Osteoblast (primary cell): ENCODE measurements at regions not wholly inside any gene's neighbourhood (a gene's known extent, or its start where the extent isn't known, plus 50 kb on each side); places are given as distances from the start of the nearest gene placed in this dataset.
"Not testable (repeated sequence)": the region's sequence is repeated elsewhere in the genome, so short reads cannot be mapped to it uniquely, and the experiment has no call there.

ENCODE experiments used
- DNase-seq: peaks from one replicate; pipeline ENCODE4 v3.0.0; 2011; ENCODE audit warnings: low spot score, mixed read lengths; ENCODE audit not compliant: insufficient read length; ENCODE audit errors: missing footprints
- H2AFZ ChIP-seq: 2 replicates; pipeline ENCODE4 v1.6.0; 2011; ENCODE audit warnings: mild to moderate bottlenecking, low read length
- H3K27ac ChIP-seq: 2 replicates; pipeline ENCODE4 v1.5.1; 2011; ENCODE audit warnings: mild to moderate bottlenecking, low read depth, low read length, moderate library complexity
- H3K27me3 ChIP-seq: 2 replicates; pipeline ENCODE4 v1.6.0; 2012; ENCODE audit warnings: mild to moderate bottlenecking, control low read depth, inconsistent platforms, low read length, moderate library complexity; ENCODE audit not compliant: insufficient read depth
- H3K36me3 ChIP-seq: 2 replicates; pipeline ENCODE4 v1.5.1; 2011; ENCODE audit warnings: mild to moderate bottlenecking, low read length, control low read depth, moderate library complexity; ENCODE audit not compliant: insufficient read depth
- H3K4me1 ChIP-seq: 2 replicates; pipeline ENCODE4 v1.5.1; 2011; ENCODE audit warnings: mild to moderate bottlenecking, low read length, control low read depth, moderate library complexity; ENCODE audit not compliant: insufficient read depth
- H3K4me2 ChIP-seq: 2 replicates; pipeline ENCODE4 v1.6.0; 2011; ENCODE audit warnings: mild to moderate bottlenecking, low read length; ENCODE audit not compliant: insufficient read depth
- H3K4me3 ChIP-seq: fragments of 200-600 bp; sonication (generic); 3 replicates; pipeline ENCODE4 v1.5.1; 2012; ENCODE audit warnings: mild to moderate bottlenecking, low read length, inconsistent platforms; ENCODE audit not compliant: insufficient read depth
- H3K79me2 ChIP-seq: 2 replicates; pipeline ENCODE4 v1.6.0; 2012; ENCODE audit warnings: mild to moderate bottlenecking, low read length, control low read depth, inconsistent platforms; ENCODE audit not compliant: insufficient read depth
- H3K9me3 ChIP-seq: 2 replicates; pipeline ENCODE4 v1.5.1; 2011; ENCODE audit warnings: low read depth, low read length, control low read depth
- H4K20me1 ChIP-seq: 2 replicates; pipeline ENCODE4 v1.6.0; 2012; ENCODE audit warnings: mild to moderate bottlenecking, low read length, control low read depth; ENCODE audit not compliant: insufficient read depth
- TF ChIP-seq, protein P1 (sequence below): IDR thresholded peaks from 2 replicates; pipeline ENCODE4 v1.5.1; 2011; ENCODE audit warnings: mild to moderate bottlenecking, low read depth, low read length, moderate library complexity; ENCODE audit errors: extremely low read depth

DNA sequence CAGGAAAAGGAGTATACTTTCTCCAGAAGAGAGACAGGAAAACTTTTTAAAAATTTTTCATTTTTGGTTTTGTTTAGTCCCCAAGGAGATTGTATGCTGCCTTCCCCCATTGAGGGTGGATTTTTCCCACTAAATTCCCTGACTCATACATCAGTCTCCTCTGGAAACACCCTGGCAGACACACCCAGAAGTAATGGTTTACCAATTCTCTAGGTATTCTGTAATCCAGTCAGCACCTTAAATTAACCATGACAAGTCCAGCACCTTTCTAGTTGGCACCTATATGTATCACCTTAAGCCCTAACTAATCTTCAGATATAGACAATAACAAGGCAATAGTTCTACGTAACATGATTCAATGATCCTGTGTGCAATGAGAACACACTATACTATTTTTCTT lies 165.9 kb upstream of the NPAP1 start:
- H3K4me2 ChIP-seq, H3K4me1 ChIP-seq, H3K36me3 ChIP-seq, DNase-seq, H4K20me1 ChIP-seq, H3K4me3 ChIP-seq, H3K9me3 ChIP-seq, H2AFZ ChIP-seq, H3K79me2 ChIP-seq, H3K27me3 ChIP-seq, H3K27ac ChIP-seq: not testable (repeated sequence)

DNA sequence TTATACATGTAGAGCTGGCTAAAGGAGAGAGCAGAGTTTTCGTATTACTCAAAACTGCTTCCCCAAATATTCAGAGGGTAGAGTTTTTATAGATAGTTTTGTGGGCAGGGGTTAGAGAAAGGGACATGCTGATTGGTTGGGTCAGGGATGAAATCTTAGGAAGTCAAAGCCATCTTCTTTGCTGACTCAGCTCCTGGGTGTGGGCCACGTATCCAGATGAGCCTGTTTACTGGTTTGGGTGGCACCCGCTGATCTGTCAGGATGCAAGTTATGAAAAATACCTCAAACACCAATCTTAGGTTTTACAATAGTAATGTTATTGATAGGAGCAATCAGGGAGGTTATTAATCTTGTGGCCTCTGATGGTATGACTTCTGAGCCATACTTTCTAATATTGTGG lies 164.0 kb upstream of the NPAP1 start:
- not testable (repeated sequence) for H3K4me1 ChIP-seq, H4K20me1 ChIP-seq, H3K4me2 ChIP-seq, H3K27ac ChIP-seq, H2AFZ ChIP-seq, DNase-seq, H3K4me3 ChIP-seq, H3K79me2 ChIP-seq, H3K27me3 ChIP-seq, H3K36me3 ChIP-seq, H3K9me3 ChIP-seq

DNA sequence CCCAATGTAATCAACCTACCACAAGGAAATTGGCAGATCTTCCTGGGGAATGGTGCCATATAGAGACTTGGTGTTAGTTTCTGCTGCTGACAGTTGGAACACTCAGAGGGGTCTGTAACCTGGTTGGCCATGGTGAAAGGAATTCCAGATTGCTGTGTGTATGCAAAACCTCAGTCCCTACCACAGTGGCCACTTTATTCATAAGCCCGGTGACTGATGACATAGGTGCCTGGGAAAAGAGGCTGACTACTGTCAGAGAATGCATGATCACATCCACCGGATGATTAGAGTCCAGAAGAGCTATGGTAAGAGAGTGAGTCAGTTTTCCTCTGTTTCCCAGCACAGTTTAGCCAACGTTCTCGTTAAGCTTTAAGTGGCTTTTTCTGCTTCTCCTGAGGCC lies 156.8 kb upstream of the NPAP1 start:
- H3K9me3 ChIP-seq, H3K36me3 ChIP-seq, H3K4me1 ChIP-seq, H3K27ac ChIP-seq, H3K79me2 ChIP-seq, H2AFZ ChIP-seq, H3K27me3 ChIP-seq, DNase-seq, H3K4me2 ChIP-seq, H4K20me1 ChIP-seq, H3K4me3 ChIP-seq: not testable (repeated sequence)

DNA sequence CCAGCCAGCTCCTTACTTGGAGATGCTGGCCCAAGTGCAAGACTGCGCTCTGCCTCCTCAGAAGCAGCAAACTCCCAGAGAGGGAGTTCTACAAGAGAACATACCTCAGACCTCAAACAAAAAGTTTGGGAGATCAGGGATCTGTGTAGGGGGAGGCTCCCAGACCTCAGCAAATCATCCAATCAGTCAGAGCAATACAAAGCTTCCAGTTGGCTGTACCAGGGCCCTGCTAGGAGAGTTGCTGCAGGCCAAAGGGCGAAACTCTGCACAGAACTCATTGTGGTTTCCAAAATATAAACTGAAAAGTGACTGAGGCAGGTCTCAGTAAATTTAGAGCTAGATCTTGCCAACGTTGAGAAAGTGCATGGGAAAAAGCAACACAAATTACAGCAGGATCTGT lies 144.3 kb upstream of the NPAP1 start:
- not testable (repeated sequence) for H3K9me3 ChIP-seq, H3K27ac ChIP-seq, DNase-seq, H4K20me1 ChIP-seq, H3K4me1 ChIP-seq, H3K27me3 ChIP-seq, H3K79me2 ChIP-seq, H3K4me2 ChIP-seq, H2AFZ ChIP-seq, H3K36me3 ChIP-seq, H3K4me3 ChIP-seq

DNA sequence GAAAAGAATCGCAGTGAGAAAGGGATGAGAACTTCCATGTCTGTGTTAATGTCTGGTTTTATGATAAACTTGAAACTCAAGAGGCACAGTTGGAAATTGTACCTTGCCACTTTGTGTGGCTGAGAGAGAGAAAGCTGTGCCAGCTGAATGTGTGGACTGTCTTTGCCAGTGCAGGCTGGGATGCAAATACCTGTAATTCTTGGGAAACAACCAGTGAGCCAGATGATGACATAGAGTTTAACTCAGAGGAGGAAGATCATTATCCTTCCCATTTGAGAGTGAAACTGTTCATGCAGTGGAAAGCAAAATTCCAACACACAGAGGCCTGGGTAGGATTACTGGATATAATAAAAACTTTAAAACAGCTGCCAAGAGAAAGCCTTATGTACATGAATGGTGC lies 141.5 kb upstream of the NPAP1 start:
- H3K4me2 ChIP-seq, H3K4me3 ChIP-seq, H3K27ac ChIP-seq, H3K36me3 ChIP-seq, H4K20me1 ChIP-seq, H2AFZ ChIP-seq, H3K79me2 ChIP-seq, H3K4me1 ChIP-seq, DNase-seq, H3K27me3 ChIP-seq, H3K9me3 ChIP-seq: not testable (repeated sequence)

DNA sequence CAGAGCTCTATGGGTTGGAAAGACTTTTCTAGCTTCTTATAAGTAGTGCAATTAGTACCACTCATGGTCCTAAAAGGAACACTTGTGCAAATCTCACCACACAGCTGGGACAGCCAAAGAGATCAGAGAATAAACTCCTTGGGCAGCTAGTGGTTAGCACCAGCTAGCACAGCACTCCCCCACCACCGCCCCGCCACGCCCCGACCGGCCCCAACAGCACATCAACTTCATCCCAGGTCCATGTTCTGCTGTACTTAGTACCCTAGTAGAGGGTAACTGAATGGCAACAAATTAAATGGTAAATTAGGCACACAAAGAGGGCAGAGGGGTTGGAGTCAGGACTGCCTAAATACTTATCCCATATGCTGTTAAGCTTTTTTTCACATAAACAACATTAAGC lies 118.3 kb upstream of the NPAP1 start:
- not testable (repeated sequence) for H4K20me1 ChIP-seq, H3K4me1 ChIP-seq, H3K79me2 ChIP-seq, H3K27ac ChIP-seq, H3K27me3 ChIP-seq, H3K9me3 ChIP-seq, DNase-seq, H2AFZ ChIP-seq, H3K4me2 ChIP-seq, H3K36me3 ChIP-seq, H3K4me3 ChIP-seq

DNA sequence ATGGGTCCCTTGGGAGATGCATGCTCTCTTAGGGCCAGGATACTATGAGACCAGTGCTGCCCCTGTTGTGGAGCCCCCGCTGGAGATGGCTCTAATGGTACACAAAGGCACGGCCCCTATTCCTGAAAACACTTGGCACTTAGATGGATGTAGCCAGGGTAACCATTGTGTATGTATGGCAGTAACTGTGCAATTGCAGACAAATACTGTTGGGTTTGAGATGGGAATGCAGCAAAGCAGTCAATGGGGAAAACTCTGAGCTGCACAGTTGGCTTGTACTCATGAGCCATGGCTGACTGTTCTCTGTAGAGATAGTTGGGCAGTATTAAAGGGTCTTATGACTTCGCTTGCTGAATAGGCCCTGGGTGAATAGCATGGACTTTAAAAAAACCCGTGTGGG lies 67.9 kb upstream of the NPAP1 start:
- no peaks in the 10 kb centered on the region for H3K79me2 ChIP-seq
- no peaks in the 10 kb centered on the region for H3K36me3 ChIP-seq
- H3K4me1 ChIP-seq: no peaks in the 10 kb centered on the region
- TF ChIP-seq, protein P1, sequence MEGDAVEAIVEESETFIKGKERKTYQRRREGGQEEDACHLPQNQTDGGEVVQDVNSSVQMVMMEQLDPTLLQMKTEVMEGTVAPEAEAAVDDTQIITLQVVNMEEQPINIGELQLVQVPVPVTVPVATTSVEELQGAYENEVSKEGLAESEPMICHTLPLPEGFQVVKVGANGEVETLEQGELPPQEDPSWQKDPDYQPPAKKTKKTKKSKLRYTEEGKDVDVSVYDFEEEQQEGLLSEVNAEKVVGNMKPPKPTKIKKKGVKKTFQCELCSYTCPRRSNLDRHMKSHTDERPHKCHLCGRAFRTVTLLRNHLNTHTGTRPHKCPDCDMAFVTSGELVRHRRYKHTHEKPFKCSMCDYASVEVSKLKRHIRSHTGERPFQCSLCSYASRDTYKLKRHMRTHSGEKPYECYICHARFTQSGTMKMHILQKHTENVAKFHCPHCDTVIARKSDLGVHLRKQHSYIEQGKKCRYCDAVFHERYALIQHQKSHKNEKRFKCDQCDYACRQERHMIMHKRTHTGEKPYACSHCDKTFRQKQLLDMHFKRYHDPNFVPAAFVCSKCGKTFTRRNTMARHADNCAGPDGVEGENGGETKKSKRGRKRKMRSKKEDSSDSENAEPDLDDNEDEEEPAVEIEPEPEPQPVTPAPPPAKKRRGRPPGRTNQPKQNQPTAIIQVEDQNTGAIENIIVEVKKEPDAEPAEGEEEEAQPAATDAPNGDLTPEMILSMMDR: no peak
- DNase-seq: no peak
- H4K20me1 ChIP-seq: no peaks in the 10 kb centered on the region
- peaks cover 2% of the 10 kb centered on the region for H3K9me3 ChIP-seq
- no peak overlapping the region for H3K4me3 ChIP-seq
- no peaks in the 10 kb centered on the region for H3K27me3 ChIP-seq
- no peak overlapping the region for H3K4me2 ChIP-seq
- no peak overlapping the region for H2AFZ ChIP-seq
- no peak overlapping the region for H3K27ac ChIP-seq
